Activated naive CD8-positive, alpha-beta T cell treated with anti-CD3 and anti-CD28 coated beads, Interleukin-2, amount 50 U/mL, for 24 hours (primary cell): ENCODE measurements at regions not wholly inside any gene's neighbourhood (a gene's known extent, or its start where the extent isn't known, plus 50 kb on each side); places are given as distances from the start of the nearest gene placed in this dataset.

Experiments
- ATAC-seq: fragments of 150-1000 bp; cut with Tn5 transposase; one replicate; pipeline ENCODE4 v1.10.0; 2021
- DNase-seq: peaks from one replicate; pipeline ENCODE4 v3.0.0; 2021
- H3K27ac Mint-ChIP-seq: one replicate; pipeline ENCODE4 v1.8.0; 2021; ENCODE audit warnings: mild to moderate bottlenecking, mixed read lengths
- H3K27me3 Mint-ChIP-seq: one replicate; pipeline ENCODE4 v1.8.0; 2021; ENCODE audit warnings: mixed read lengths
- H3K36me3 Mint-ChIP-seq: one replicate; pipeline ENCODE4 v1.8.0; 2021; ENCODE audit warnings: low read depth, mixed read lengths
- H3K4me1 Mint-ChIP-seq: one replicate; pipeline ENCODE4 v1.8.0; 2021; ENCODE audit warnings: mixed read lengths
- H3K4me3 Mint-ChIP-seq: one replicate; pipeline ENCODE4 v1.8.0; 2021; ENCODE audit warnings: mild to moderate bottlenecking, moderate library complexity, mixed read lengths
- H3K9me3 Mint-ChIP-seq: one replicate; pipeline ENCODE4 v1.8.0; 2021; ENCODE audit warnings: mixed read lengths

GRCh38 chr22:47724030-47724429, 961.6 kb downstream of the TBC1D22A start:
- Mint-ChIP-seq H3K36me3 (no peaks in the 10 kb centered on the region), H3K27me3 (peaks cover 28% of the 10 kb centered on the region), H3K4me3 (no peak overlapping the region), H3K9me3 (no peaks in the 10 kb centered on the region), H3K4me1 (no peaks in the 10 kb centered on the region), H3K27ac (no peak overlapping the region)
- DNase-seq: no peak
- ATAC-seq: no peak

DNA sequence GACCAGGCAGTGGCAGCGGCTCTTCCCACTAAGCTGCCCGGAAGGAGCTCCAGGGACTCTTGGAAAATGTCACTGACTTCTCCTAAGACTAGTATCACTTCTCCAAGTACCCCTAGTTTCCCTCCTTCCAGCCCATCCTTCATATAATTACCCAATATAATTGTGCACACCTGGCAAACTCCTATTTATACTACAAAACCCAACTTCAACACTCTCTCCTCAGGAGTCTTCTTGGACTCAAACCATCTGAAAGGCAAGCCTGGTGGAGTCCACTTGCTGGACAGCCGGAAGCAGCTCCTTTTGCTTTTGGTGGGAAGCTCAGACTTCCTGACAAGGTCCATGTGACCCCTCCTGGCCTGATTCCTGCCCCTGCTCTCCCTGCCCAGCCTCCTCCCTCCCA, 955.9 kb downstream of the TBC1D22A start:
- DNase-seq: no peak
- no peak for ATAC-seq

GRCh38 chr22:47716890-47717615, 954.6 kb downstream of the TBC1D22A start:
- H3K9me3 Mint-ChIP-seq: no peaks in the 10 kb centered on the region
- peaks cover 16% of the 10 kb centered on the region for H3K27me3 Mint-ChIP-seq
- H3K27ac Mint-ChIP-seq: no peak overlapping the region
- no peaks in the 10 kb centered on the region for H3K4me1 Mint-ChIP-seq
- H3K4me3 Mint-ChIP-seq: no peak overlapping the region
- ATAC-seq (no peak), DNase-seq (no peak)
- no peaks in the 10 kb centered on the region for H3K36me3 Mint-ChIP-seq

More for the DNA sequence above, 955.9 kb downstream of the TBC1D22A start:
- Mint-ChIP-seq H3K27ac (no peak overlapping the region), H3K36me3 (no peaks in the 10 kb centered on the region), H3K4me1 (no peaks in the 10 kb centered on the region), H3K9me3 (no peaks in the 10 kb centered on the region), H3K4me3 (no peak overlapping the region), H3K27me3 (peaks cover 16% of the 10 kb centered on the region)

- H3K4me3 Mint-ChIP-seq: no peak overlapping the region
- H3K9me3 Mint-ChIP-seq: no peaks in the 10 kb centered on the region
- H3K4me1 Mint-ChIP-seq: no peaks in the 10 kb centered on the region
- H3K27me3 Mint-ChIP-seq: peaks cover 13% of the 10 kb centered on the region
- DNase-seq: no peak
- H3K27ac Mint-ChIP-seq: no peak overlapping the region
- no peak for ATAC-seq
- H3K36me3 Mint-ChIP-seq: no peaks in the 10 kb centered on the region
Measured at GRCh38 chr22:47715866-47716578, 953.6 kb downstream of the TBC1D22A start.

DNA sequence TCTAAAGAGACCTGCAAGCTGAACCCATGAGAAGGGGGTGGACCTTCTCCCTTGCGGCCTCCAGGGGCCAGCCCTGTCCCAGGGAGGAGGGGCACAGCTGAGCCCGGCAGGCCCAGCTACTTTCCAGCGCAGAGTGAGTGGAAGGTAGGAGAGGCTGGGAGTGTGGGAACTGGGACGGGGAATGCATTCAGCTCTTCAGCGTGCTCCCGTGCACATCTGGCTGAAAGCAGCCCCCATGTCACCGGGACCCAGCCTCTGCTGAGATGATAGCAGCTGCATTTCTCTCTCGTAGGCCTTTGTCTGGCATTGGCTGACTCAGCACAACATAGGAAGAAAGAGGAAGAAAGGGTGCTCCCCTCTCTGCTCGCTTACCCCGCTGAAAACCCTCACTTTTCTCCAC, 951.5 kb downstream of the TBC1D22A start:
- Mint-ChIP-seq H3K27me3 (peaks cover 18% of the 10 kb centered on the region), H3K4me3 (no peak overlapping the region), H3K4me1 (no peaks in the 10 kb centered on the region), H3K9me3 (no peaks in the 10 kb centered on the region), H3K27ac (no peak overlapping the region), H3K36me3 (no peaks in the 10 kb centered on the region)
- ATAC-seq (no peak), DNase-seq (no peak)

DNA sequence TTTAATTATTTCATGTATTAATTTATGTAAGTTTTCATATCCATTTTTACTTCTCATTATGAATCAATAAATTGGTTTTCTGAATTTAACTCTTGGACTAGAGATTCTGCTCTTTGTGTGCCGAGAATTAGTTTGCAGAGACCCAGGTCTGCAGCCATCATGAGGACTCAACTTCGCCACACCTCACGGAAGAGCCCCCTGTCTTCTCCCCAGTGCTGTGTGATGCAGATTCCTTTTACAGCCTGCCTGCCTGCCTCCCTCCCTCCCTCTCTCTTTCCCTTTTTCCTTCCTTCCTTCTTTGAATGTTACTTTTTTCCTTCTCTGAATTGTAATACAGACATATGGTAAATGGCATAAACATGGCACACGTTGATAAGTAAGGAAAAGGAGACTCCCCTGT, 947.7 kb downstream of the TBC1D22A start:
- Mint-ChIP-seq H3K4me1 (no peaks in the 10 kb centered on the region), H3K9me3 (no peaks in the 10 kb centered on the region), H3K36me3 (no peaks in the 10 kb centered on the region), H3K27ac (no peak overlapping the region), H3K4me3 (no peak overlapping the region), H3K27me3 (peaks cover 12% of the 10 kb centered on the region)
- ATAC-seq (no peak), DNase-seq (no peak)

- no peak for ATAC-seq
- Mint-ChIP-seq H3K9me3 (no peaks in the 10 kb centered on the region), H3K4me1 (no peaks in the 10 kb centered on the region), H3K36me3 (no peaks in the 10 kb centered on the region), H3K27ac (no peak overlapping the region), H3K4me3 (no peak overlapping the region), H3K27me3 (peaks cover 6% of the 10 kb centered on the region)
- DNase-seq: no peak
Measured at GRCh38 chr22:47705350-47705749, 942.9 kb downstream of the TBC1D22A start.

DNA sequence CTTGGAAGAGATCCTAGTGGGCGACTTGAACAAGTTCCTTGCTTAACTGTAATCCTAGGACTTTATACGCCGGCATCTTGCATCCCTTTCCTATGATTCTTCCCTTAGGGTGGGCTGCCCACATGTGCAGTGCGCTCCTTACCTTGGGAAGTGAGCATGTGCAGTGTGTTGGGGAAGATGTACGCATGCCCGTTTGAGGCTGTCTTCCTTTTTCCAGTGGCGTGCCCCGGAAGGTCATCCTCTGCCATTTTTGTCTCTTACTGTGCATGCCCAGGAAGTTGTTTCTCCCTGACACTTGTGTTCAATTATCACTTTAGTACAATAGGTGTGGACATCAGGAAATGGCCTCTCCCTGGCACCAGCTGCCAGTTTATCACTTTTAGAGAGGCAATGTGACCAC, 936.5 kb downstream of the TBC1D22A start:
- no peak overlapping the region for H3K27ac Mint-ChIP-seq
- H3K4me3 Mint-ChIP-seq: no peak overlapping the region
- no peak for DNase-seq
- no peaks in the 10 kb centered on the region for H3K9me3 Mint-ChIP-seq
- no peak for ATAC-seq
- no peaks in the 10 kb centered on the region for H3K4me1 Mint-ChIP-seq
- H3K27me3 Mint-ChIP-seq: no peaks in the 10 kb centered on the region
- no peaks in the 10 kb centered on the region for H3K36me3 Mint-ChIP-seq

GRCh38 chr22:47697861-47698260, 935.4 kb downstream of the TBC1D22A start:
- no peaks in the 10 kb centered on the region for H3K27me3 Mint-ChIP-seq
- DNase-seq (no peak), ATAC-seq (no peak)
- no peak overlapping the region for H3K4me3 Mint-ChIP-seq
- H3K4me1 Mint-ChIP-seq: no peaks in the 10 kb centered on the region
- H3K27ac Mint-ChIP-seq: no peak overlapping the region
- H3K9me3 Mint-ChIP-seq: no peaks in the 10 kb centered on the region
- no peaks in the 10 kb centered on the region for H3K36me3 Mint-ChIP-seq

DNA sequence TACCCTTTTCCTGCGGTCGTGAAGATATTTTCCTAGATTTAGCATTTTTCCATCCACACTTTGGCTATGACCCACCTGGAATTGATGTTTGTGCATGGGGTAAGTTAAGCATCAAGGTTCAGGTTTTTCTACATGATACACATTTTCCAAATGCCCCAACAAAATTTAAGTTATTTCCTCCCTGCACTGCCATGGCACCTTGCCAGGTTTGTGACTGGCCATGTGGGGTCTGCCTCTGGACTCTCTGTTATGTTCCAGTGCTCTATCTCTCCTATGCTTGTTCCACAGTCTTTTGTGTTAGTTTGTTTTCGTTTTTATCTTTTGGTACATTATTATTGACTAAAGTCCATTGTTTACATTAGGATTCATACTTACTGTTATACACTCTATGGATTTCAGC, 934.3 kb downstream of the TBC1D22A start:
- Mint-ChIP-seq H3K4me1 (no peaks in the 10 kb centered on the region), H3K4me3 (no peak overlapping the region), H3K9me3 (no peaks in the 10 kb centered on the region), H3K27me3 (no peaks in the 10 kb centered on the region), H3K36me3 (no peaks in the 10 kb centered on the region), H3K27ac (no peak overlapping the region)
- no peak for DNase-seq
- ATAC-seq: no peak

GRCh38 chr22:47695176-47695575, 932.7 kb downstream of the TBC1D22A start:
- H3K4me1 Mint-ChIP-seq: no peaks in the 10 kb centered on the region
- no peak for DNase-seq
- no peak overlapping the region for H3K4me3 Mint-ChIP-seq
- no peaks in the 10 kb centered on the region for H3K9me3 Mint-ChIP-seq
- no peaks in the 10 kb centered on the region for H3K36me3 Mint-ChIP-seq
- H3K27ac Mint-ChIP-seq: no peak overlapping the region
- no peak for ATAC-seq
- no peaks in the 10 kb centered on the region for H3K27me3 Mint-ChIP-seq

DNA sequence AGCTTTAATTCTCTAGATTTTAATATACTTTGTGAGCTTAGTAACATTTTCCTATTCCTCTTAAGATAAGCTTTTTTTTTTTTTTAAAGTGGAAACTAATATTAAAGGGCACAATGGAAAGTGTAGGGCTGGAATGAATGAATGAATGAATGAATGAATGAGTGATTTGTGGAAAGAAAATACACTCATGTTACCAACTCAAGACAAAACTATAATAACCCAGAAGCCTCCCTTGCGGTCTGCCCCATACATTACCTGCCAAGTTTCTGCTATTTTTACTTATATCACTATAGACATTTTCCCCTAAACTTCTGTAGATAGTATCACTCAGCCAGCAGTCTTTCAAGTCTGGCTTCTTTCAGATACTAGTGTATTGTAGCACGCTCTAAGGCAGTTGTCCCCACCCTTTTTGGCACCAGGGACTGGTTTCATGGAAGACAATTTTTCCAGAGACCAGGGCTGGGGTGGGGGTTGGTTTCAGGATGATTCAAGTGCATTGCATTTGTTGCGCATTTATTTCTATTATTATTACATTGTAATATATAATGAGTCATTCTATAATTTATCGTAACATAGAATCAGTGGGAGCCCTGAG, 932.2 kb downstream of the TBC1D22A start:
- no peak overlapping the region for H3K4me3 Mint-ChIP-seq
- H3K9me3 Mint-ChIP-seq: no peaks in the 10 kb centered on the region
- H3K4me1 Mint-ChIP-seq: no peaks in the 10 kb centered on the region

DNA sequence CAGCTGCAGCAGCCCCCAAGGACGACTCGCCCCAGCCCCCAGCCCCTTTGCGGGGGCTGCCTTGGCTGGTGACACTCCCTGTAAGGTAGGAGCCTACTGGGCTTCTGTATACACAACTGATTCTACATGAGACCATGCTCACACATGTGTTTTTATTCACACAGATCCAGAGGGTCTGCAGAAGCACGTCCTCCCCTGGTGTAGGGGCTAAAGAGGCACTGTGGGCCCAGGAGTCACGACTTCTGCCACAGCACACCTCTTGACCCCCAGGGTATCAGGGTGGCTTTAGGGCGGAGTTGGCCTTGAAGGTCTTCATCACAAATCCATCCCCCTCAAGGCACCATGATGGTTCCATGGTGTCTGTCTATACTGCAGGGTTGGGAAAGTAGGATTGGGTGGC, 931.2 kb downstream of the TBC1D22A start:
- Mint-ChIP-seq H3K9me3 (no peaks in the 10 kb centered on the region), H3K27me3 (no peaks in the 10 kb centered on the region), H3K27ac (no peak overlapping the region), H3K4me1 (no peaks in the 10 kb centered on the region), H3K4me3 (no peak overlapping the region), H3K36me3 (no peaks in the 10 kb centered on the region)
- DNase-seq (no peak), ATAC-seq (no peak)

More for the DNA sequence above, 932.2 kb downstream of the TBC1D22A start:
- H3K36me3 Mint-ChIP-seq: no peaks in the 10 kb centered on the region
- no peaks in the 10 kb centered on the region for H3K27me3 Mint-ChIP-seq
- H3K27ac Mint-ChIP-seq: no peak overlapping the region
- DNase-seq (no peak), ATAC-seq (no peak)

DNA sequence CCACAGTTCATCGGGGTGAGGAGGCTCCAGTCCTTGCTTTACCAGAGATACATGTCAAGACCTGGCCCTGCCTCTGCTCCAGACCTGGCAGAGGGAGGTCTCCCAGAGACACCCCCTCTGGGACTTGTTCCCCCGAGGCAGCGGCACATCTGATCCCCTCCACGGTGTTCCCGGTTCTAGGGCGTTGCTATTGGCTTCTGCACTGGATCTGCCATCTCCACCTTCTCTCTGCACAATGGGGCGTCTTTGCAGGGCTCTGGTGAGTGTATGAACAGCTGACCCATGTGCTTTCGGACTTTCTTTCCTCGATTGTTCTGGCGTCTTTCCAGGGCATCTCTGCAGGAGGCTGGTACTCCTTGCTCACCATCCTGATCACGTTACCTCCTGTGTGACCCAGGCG, 930.4 kb downstream of the TBC1D22A start:
- H3K4me1 Mint-ChIP-seq: no peaks in the 10 kb centered on the region
- ATAC-seq (no peak), DNase-seq (no peak)
- H3K27me3 Mint-ChIP-seq: no peaks in the 10 kb centered on the region
- H3K27ac Mint-ChIP-seq: no peak overlapping the region
- H3K4me3 Mint-ChIP-seq: no peak overlapping the region
- no peaks in the 10 kb centered on the region for H3K9me3 Mint-ChIP-seq
- H3K36me3 Mint-ChIP-seq: no peaks in the 10 kb centered on the region
